Sciatic nerve (tissue), 2 donors: ENCODE measurements at regions not wholly inside any gene's neighbourhood (a gene's known extent, or its start where the extent isn't known, plus 50 kb on each side); places are given as distances from the start of the nearest gene placed in this dataset.
"Not testable (repeated sequence)": the region's sequence is repeated elsewhere in the genome, so short reads cannot be mapped to it uniquely, and the experiment has no call there.

Experiments used
- ATAC-seq: fragments of 200-7000 bp; cut with Tn5 transposase; one replicate; pipeline ENCODE4 v1.9.1; 2020; ENCODE audit warnings: mild to moderate bottlenecking, moderate library complexity
- DNase-seq: peaks from one replicate; pipeline ENCODE4 v3.0.0-alpha.2; 2020; ENCODE audit warnings: low spot score
- intact Hi-C: fragments of 100-400 bp; cut with DNase I; formaldehyde crosslinking; loops from one replicate; pipeline ENCODE4 v1.14.2; 2022
- donor health status: DM: no; HTN: no; CAD: no.
- donor health status: DM: no; HTN: no; CAD: no.

- peak; percentile 23 for DNase-seq
- ATAC-seq, result no peak
- intact Hi-C loops, result no loop called here
Observed at GRCh38 chr11:45000918-45001317, 50.2 kb upstream of the TP53I11 start.

- ATAC-seq (no peak), DNase-seq (no peak)
- intact Hi-C loops, result no loop called here
Observed at GRCh38 chr11:45001466-45002165, 50.9 kb upstream of the TP53I11 start.

- no peak for ATAC-seq
- intact Hi-C loops, result no loop called here
- no peak for DNase-seq
Observed at GRCh38 chr11:45005106-45005505, 54.4 kb upstream of the TP53I11 start.

- intact Hi-C loops, result no loop called here
- DNase-seq (no peak), ATAC-seq (no peak)
Observed at GRCh38 chr11:45007011-45007410, 56.3 kb upstream of the TP53I11 start.

- ATAC-seq, intact Hi-C loops: not testable (repeated sequence)
Observed at GRCh38 chr11:45015983-45016382, 65.3 kb upstream of the TP53I11 start.

GRCh38 chr11:45016446-45016845 is 65.8 kb upstream of the TP53I11 start:
- not testable (repeated sequence) for ATAC-seq, DNase-seq

More at GRCh38 chr11:45015983-45016382, 65.3 kb upstream of the TP53I11 start:
- DNase-seq, result not testable (repeated sequence)

GRCh38 chr11:45017329-45017728 is 66.6 kb upstream of the TP53I11 start:
- no peak for DNase-seq
- intact Hi-C loops, result no loop called here

More at GRCh38 chr11:45016446-45016845, 65.8 kb upstream of the TP53I11 start:
- intact Hi-C loops, result not testable (repeated sequence)

GRCh38 chr11:45021001-45021400 is 70.3 kb upstream of the TP53I11 start:
- intact Hi-C loops, result no loop called here
- ATAC-seq, result peak; percentile 47
- DNase-seq, result no peak

More at GRCh38 chr11:45017329-45017728, 66.6 kb upstream of the TP53I11 start:
- ATAC-seq, result no peak

- intact Hi-C loops, result no loop called here
- ATAC-seq, result peak; percentile 93
- peak; percentile 87 for DNase-seq
Observed at GRCh38 chr11:45021692-45022141, 71.0 kb upstream of the TP53I11 start.

- intact Hi-C loops, result no loop called here
- ATAC-seq, result no peak
- no peak for DNase-seq
Observed at GRCh38 chr11:45022294-45023064, 71.8 kb upstream of the TP53I11 start.

- intact Hi-C loops, result no loop called here
- DNase-seq, result no peak
- no peak for ATAC-seq
Observed at GRCh38 chr11:45023065-45023365, 72.3 kb upstream of the TP53I11 start.

GRCh38 chr11:45024316-45024715 is 73.6 kb upstream of the TP53I11 start:
- DNase-seq (no peak), ATAC-seq (no peak)
- intact Hi-C loops, result no loop called here

GRCh38 chr11:45024846-45025588 is 74.3 kb upstream of the TP53I11 start:
- ATAC-seq (no peak), DNase-seq (no peak)
- intact Hi-C loops, result no loop called here

GRCh38 chr11:45025716-45026492 is 75.2 kb upstream of the TP53I11 start:
- DNase-seq (peak; percentile 74), ATAC-seq (peak; percentile 79)
- intact Hi-C loops, result no loop called here

GRCh38 chr11:45026835-45027234 is 76.2 kb upstream of the TP53I11 start:
- ATAC-seq (no peak), DNase-seq (no peak)
- intact Hi-C loops, result no loop called here

- intact Hi-C loops, result no loop called here
- no peak for ATAC-seq
- no peak for DNase-seq
Observed at GRCh38 chr11:45027312-45027711, 76.6 kb upstream of the TP53I11 start.

- intact Hi-C loops, result no loop called here
- ATAC-seq (no peak), DNase-seq (no peak)
Observed at GRCh38 chr11:45028911-45029682, 78.4 kb upstream of the TP53I11 start.

- intact Hi-C loops, result no loop called here
- ATAC-seq (no peak), DNase-seq (no peak)
Observed at GRCh38 chr11:45030778-45031177, 80.1 kb upstream of the TP53I11 start.
